NOMO-1 treated with dmso at 0.1 percent for 144 hours (cell line): ENCODE measurements at regions not wholly inside any gene's neighbourhood (a gene's known extent, or its start where the extent isn't known, plus 50 kb on each side); places are given as distances from the start of the nearest gene placed in this dataset.

Experiments
- DNase-seq: peaks from one replicate; lab custom pipeline; 2025; ENCODE audit not compliant: unreplicated experiment; lab: John Stamatoyannopoulos, UW

DNA sequence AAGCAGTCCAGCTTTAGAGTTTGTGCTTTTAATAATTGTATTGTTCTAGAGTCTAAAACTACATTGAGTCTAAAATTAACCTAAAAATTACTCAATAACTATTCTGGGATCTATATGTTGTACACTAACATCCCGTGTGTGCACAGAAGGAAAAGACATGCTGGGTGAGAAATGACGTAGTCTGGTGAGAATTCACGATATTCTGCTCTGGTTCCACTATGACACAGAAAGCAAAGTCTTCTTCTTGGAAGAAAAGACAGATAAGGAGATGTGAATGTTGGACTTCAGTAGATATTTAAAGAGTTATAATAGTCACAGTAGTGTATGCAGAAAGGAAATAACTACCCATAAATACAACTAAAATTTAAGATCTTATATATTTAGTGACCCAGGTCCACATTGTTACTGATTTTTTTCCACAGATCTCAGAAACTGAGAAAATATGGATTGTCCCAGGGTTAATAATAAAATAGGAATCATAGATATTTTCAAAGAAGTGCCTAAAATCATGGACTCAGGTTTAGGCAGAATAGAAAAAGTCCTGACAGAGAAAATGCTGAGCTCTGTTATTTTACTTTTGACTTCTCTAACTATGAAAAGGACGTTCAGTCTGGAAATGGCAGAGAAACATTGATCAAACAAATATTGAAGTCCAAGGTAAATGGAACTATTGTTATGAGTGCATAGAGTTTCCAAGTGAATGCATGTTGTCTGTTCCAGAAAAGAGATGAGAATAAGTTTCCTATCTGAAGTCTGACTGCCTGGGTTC, 170.7 kb downstream of the ANKRD50 start:
- no peak for DNase-seq

DNA sequence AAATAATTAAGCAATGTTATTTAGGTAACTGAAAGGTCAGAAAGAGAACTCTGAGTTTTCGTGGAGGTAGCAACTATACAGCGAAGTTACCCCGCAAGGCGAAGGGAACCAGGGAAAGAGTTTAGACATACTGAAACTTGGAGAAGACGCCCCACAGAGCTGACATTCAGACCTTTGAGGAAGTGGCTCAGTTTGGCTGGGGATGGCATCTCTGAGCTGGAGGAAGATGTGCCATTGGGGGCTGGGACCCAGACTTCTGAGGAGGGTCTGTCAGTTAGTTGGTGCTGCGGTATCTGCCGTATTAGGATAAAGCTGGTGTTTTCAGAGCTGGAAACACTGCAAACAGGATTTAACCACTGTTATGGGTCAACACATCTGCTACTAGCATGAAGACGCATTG, 156.6 kb downstream of the ANKRD50 start:
- no peak for DNase-seq

DNA sequence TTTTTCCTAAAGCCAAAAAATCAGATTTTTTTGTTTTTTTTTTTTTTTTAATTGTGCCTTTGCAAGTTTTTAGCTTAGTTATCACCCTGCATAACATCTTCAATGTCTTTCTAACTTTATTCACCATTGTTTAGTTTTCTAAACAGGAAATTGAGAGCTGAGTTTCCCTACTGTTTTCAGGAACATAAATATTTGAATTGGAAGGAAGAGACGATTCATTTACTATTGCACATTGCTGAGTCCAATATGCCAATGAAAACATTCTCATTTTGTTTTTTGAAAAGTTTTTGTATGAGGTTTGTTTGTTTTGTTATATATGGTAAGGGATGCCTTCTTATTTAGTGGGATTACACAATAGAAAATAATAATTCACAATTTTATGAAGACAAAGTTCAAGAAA, 148.4 kb downstream of the ANKRD50 start:
- DNase-seq = no peak

DNA sequence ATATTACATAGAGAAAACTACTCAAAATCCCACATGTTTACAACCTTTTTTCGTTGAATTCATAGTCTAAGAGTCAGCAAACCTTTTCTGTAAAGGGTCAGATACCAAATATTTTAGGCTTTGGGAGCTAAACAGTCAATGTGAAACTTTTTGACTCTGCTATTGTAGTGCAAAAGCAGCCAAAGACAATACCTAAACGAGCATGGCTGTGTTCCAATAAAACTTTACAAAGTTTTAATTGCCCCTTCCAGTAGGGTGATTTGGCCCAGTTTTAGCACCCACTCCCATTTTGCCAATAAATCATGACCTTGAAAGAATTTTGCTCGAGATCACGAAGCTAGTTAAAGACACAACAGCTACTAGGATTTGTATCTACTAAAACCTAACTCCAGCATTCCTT, 147.2 kb downstream of the ANKRD50 start:
- no peak for DNase-seq

DNA sequence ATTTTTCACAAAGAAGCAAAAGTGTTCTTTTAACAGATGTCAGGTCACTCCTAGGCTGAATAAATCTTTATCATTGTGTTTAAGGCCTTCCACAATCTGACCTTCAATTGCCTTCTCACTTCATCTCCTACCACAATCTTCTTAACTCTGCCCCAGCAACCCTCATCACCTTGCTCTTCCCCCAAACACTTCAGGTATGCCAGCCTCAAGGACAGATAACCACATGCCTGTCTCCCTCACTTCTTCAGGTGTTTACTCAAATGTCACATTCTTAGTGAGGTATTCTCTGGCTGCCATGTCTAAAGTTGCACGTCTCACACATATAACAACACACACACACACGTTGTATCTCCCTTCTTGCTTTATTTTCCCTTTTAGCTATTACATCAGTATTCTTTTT, 146.5 kb downstream of the ANKRD50 start:
- no peak for DNase-seq

DNA sequence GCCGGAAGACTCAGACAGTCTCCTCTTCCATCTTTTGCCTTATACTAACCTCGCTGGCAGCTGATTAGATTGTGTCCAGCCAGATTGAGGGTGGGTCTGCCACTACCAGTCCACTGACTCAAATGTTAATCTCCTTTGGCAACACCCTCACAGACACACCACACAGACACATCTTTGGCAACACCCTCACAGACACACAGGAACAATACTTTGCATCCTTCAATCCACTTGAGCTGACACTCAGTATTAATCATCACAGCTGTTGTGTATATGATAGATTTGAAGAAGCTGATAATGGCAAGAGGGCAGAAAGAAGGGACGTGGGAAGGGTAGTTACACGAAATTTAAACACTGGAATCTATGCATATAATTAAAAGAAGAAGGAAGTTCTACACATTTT, 139.5 kb downstream of the ANKRD50 start:
- DNase-seq = no peak

DNA sequence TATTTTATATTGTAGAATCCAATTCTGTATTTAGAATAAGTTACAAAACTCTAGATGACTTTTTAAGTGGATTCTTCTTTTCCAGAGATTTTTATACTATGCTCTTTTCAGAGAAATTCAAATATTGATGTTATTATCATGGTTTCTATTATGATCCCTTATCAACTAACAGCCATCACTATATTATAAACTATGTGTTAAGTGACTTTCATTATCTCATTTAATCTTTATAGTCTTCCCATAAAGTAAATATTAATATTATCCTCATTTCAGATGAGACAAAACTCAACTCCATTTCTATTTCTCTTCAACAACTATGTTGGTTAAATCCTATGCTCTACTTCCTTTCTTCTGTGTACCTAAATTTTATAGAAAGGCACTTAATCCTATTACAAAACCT, 132.6 kb downstream of the ANKRD50 start:
- DNase-seq = no peak

DNA sequence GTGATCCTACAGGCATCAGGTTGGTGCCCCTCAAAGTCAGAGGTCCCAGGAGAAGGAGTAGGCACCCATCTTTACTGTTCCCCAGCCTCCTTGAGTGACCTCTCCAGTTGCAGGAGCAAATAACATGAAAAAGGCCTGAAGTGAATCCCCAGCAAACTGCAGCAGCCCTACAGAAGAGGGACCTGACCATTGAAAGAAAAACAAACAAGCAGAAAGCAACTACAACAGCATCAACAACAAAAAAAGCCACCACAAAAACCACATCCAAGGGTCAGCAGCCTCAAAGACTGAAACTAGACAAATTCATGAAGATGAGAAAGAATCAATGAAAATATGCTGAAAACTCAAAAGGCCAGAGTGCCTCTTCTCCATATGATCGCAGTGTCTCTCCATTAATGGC, 128.7 kb downstream of the ANKRD50 start:
- no peak for DNase-seq

DNA sequence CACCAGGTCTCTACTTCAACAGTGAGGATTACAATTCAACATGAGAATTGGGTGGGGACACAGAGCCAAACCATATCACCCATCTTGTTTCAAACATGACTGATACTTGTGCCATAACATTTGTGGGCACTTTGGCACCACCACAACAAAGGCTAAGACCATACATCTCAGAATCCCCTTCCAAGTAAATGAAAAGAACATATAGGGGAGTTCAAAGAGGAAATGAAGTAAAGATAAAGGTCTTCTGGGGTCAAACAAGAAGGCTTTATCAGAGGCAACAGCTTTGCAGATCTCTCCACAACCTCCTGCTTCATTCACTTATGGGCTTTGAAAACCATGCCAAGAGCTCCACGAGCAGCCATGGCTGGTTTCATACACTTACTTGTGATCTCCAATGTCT, 122.7 kb downstream of the ANKRD50 start:
- no peak for DNase-seq

DNA sequence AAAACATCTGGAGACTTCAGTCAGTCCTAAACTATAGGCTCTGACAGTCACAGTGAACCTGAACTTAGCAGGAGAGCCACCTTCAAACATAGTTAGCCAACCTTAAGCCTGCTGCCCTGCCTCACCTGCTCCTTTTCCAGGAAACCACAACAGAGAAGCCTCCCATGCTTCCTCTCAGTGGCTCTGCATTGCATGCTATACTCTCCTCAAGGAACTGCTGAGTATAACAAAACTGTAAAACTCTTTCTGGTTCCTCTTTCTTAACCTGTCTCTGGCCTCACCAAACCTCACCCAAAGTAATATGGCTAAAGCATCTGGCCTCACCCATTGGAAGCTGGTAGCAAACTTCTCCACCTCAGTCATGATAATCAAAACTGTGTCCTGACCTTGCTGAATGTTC, 122.1 kb downstream of the ANKRD50 start:
- DNase-seq = no peak

DNA sequence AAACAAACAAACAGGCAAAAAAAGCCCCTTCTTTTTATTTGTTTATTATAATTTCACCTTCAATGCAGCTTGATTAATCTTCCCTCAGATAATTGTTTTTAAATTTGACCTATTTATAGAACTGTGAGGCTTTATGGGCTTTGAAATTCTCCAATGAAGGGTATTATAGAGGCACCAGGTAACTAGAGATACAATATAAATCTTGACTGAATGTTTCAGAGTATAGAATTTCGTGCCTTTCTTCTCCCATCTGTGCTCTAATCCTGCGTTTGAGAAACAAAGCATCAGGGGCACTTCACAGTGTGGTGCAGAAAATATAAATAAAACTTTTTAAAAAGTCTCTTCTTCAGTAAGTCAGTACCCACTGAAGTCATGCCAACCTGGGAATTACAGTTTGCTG, 120.9 kb downstream of the ANKRD50 start:
- no peak for DNase-seq

DNA sequence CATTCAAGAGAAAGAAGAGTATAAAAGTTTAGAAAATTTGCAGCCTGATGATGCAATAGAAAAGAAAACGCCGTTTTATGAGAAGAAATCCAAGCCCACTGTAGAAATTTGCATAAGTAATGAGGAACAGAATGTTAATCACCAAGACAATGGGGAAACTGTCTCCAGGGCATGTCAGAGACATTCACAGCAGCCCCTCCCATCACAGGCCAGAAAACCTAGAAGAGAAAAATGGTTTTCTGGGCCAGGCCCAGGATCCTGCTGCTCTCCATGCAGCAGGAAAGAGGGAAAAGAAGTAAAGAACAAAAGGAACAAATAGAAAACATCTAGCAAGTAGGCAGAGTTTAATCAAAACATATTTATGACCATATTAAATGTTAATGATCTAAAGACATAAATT, 119.0 kb downstream of the ANKRD50 start:
- DNase-seq = no peak

DNA sequence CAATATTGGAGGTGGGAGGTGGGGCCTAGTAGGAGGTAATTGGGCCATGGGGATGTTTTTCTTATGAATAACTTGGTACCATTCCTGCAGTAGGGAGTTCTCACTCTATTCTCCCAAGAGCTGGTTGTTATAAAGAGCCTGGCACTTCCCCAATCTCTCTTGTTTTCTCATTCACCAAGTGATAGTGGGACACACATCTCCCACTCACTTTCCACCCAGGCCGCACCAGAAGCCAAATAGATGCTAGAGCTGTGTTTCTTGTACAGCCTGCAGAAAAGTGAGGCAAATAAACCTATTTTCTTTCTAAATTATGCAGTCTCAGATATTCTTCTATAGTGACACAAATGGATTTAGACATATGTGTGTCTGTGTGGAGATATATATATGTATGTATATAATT, 117.6 kb downstream of the ANKRD50 start:
- no peak for DNase-seq

DNA sequence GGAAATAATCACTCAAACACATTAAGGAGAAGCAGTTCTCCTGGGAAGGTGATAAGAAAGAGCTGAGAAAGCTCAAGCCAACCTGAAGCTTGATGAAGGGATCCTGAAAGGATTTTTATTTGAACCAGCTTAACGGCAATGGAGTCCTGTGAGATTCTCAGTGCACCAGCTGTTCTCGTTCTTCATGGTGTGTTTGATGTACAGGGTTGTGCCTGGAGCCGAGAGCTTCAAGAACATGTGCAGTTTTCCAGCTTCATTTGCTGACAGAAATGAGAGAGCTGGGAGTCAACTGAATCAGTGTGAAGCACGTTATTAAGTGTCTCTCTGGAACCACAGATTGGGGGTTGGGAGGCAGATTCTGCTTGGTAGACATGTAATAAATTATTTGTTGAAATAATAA, 115.7 kb downstream of the ANKRD50 start:
- no peak for DNase-seq

DNA sequence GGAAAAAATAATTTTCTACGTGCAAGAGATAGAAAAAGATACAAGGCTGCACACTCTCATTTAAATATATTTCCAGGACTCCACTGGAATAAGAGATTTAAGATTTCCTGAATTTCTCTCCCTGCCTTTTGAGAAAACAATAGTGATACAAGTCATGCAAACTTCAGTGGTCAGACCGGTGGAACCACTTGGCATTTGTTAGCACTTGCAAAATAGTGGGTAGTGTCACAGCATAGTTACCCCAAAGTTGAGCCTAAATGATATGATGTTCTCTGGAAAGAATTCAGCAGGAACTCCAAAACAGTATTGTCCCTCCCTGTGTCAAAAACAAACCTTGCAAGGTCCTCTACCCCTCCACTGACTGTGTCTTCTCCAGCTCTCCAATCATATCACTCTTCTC, 102.3 kb downstream of the ANKRD50 start:
- no peak for DNase-seq
